GM19324 (cell line): ENCODE measurements at regions not wholly inside any gene's neighbourhood (a gene's known extent, or its start where the extent isn't known, plus 50 kb on each side); places are given as distances from the start of the nearest gene placed in this dataset.
"Not testable (repeated sequence)": the region's sequence is repeated elsewhere in the genome, so short reads cannot be mapped to it uniquely, and the experiment has no call there.

Source experiments
- ATAC-seq: cut with Tn5 transposase; IDR thresholded peaks from one replicate; pipeline ENCODE4 v1.9.1; 2021; ENCODE audit warnings: mild to moderate bottlenecking, moderate library complexity; ENCODE audit not compliant: unreplicated experiment, low FRiP score

DNA sequence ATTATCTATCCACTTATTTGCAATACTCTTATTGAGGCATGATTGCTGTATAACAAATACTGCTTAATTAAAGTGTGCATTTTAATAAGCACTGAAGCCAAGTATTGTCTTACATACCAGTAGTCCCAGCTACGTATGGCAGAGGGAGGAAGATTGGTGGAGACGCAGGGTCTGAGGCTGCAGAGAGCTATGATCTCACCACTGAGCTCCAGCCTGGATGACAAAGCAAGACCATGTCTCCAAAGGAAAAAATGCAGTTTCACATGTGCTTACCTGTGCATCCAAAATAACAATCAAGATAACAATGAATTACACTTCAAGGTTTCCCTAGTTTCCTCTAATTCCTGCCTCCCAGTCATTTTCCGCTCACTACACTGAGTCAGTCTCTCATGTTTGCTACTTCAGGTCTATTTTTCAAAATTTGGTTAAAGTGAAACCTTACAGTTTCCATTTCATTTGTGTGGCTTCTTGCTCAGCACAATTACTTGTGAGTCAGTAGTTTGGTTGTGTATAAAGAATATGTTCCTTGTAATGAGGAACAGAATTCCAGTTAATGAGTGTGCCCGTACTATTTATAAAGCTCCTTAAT, 1250.1 kb downstream of the TMEM121 start:
- ATAC-seq, result no peak

DNA sequence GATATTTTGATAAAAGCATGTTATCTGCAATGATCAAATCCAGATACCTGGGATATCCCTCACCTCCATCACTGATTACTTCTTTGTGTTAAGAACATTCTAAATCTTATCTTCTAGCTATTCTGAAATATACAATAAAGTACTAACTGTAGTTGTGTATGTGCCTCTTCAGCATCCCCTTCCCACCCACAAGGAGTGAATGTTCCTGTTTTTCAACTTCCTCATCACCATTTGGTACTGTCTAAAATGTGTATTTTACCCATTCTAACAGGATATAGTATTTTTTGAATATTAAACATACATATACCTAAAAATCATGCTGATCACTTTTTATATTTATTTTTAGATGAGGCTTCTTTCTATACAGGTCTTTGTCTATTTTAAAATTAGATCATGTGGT, 1252.6 kb downstream of the TMEM121 start:
- ATAC-seq, result no peak

GRCh38 chr14:106786697-106787096, 1260.3 kb downstream of the TMEM121 start:
- ATAC-seq, result no peak

DNA sequence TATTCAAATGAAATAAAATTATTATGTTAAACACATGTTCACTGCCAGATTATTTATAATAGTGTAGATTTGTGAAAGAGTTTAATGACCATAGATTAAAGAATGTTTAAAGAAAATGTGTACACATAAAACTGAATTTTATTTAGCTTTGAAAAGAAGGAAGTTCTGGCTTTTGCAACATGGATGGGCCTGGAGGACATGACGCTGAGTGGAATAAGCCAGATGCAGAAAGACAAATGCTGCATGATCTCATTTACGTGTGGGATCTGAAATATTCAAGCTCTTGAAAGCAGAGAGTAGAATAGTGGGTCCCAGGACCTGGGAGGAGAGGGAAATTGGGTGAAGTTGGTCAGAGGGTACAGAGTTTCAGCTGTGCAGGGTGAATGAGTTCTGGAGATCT, 1261.2 kb downstream of the TMEM121 start:
- no peak for ATAC-seq

GRCh38 chr14:106788534-106788933, 1262.2 kb downstream of the TMEM121 start:
- no peak for ATAC-seq

GRCh38 chr14:106789318-106789717, 1262.9 kb downstream of the TMEM121 start:
- no peak for ATAC-seq

DNA sequence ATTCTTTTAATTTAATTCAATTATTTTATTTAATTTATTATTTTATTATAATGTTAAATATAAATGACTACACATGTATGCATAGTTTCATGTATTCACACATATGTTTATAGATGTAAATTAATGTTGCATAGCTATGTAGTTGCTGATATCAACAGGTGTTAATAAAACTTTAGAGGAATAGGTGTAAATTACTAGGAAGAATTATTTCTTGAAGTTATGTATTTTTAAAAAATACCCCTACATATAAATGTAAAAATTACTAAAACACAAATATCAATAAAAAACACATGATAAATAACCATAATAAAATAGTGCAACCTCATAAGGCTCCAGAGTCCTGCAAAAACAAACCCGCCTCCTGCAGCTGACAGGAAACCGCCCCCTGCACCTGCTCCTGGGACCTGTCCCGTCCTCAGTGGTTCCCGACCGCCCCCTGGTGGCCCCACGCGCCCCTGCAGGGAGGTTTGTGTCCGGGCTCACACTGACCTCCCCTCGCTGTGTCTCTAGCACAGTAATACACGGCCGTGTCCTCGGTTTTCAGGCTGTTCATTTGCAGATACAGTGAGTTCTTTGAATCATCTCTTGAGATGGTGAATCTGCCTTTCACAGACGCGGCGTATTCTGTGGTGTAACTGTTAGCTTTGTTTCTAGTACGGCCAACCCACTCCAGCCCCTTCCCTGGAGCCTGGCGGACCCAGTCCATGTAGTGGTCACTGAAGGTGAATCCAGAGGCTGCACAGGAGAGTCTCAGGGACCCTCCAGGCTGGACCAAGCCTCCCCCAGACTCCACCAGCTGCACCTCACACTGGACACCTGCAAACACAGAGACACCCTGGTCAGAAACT, 1264.0 kb downstream of the TMEM121 start:
- ATAC-seq, result no peak

DNA sequence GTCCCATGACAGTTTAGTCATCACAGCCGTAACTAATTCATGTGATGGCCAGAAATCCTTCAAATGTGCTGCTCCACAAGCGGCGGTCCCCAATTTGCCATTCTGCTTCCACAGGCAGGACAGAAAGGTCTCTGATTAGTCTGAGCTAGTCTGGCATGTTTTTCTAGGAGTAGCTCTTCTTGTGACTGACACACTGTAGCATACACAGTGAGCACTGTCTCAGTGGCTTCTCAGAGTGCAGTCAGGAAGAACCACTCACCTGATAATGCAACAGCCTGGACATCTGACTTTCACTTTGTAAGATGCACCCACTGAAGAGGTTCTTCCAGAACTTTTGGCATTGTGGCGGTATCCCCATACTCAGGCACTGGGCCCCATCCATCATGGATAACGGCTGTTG, 1266.2 kb downstream of the TMEM121 start:
- no peak for ATAC-seq

DNA sequence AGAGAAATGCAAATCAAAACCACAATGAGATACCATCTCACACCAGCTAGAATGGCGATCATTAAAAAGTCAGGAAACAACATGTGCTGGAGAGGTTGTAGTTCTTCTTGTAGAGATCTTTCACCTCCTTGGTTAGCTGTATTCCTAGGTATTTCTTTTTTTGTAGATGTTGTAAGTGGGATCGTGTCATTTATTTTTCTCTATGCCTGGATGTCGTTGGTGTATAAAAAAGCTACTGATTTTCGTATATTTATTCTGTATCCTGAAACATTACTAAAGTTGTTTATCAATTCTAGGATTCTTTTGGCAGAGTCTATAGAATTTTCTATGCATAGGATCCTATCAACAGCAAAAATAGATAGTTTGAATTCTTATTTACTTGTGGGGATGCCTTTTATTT, 1271.8 kb downstream of the TMEM121 start:
- not testable (repeated sequence) for ATAC-seq

DNA sequence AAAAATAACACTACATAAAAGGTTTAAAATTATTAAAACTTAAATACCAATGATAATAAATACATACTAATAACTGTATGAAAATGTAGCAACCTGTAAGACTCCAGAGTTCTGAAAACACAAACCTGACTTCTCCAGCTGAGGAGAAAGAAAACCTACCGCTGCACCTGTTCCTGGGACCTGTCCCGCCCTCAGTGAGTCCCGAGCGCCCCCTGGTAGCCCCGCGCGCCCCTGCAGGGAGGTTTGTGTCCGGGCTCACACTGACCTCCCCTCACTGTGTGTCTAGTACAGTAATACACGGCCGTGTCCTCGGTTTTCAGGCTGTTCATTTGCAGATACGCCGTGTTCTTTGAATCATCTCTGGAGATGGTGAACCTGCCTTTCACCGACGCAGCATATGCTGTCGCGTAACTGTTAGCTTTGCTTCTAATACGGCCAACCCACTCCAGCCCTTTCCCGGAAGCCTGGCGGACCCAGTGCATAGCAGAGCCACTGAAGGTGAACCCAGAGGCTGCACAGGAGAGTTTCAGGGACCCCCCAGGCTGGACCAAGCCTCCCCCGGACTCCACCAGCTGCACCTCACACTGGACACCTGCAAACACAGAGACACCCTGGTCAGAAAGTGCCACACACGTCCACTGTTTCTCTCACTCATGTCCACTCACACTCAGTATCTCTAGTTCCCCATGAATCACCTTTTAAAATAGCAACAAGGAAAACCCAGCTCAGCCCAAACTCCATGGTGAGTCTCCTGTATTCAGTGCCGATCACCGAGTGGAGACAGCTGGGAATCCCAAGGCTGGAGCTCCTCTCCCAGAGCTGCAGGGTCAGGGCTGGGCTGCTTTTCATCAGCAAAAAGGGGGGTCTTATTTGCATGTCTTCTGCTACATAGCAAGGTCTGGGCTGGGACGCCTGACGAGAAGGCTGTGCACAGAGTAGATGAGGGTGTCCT, 1276.3 kb downstream of the TMEM121 start:
- no peak for ATAC-seq

GRCh38 chr14:106803379-106803778, 1277.0 kb downstream of the TMEM121 start:
- no peak for ATAC-seq

- ATAC-seq, result no peak
These were observed 1281.1 kb downstream of the TMEM121 start for GRCh38 chr14:106807493-106807892.

DNA sequence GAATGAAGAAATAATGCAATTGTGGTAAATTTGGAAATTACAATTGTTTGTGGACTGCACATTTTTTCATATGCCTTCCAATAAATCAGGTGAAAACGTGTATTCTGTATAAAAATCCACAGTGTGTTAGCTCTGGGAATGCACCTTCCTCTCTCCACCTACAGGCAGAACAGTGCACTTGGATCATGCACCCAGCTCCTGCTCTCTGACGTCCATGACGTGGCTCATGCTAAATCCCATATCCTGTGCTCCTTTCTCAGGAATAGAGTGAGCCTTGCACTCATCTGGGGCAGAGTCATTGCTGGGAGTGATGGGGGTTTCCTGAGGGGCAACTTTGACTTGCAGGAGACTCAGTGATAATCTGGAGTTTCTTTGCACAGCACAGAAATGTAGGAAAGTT, 1282.1 kb downstream of the TMEM121 start:
- no peak for ATAC-seq

- ATAC-seq, result no peak
These were observed 1282.5 kb downstream of the TMEM121 start for GRCh38 chr14:106808907-106809306.

DNA sequence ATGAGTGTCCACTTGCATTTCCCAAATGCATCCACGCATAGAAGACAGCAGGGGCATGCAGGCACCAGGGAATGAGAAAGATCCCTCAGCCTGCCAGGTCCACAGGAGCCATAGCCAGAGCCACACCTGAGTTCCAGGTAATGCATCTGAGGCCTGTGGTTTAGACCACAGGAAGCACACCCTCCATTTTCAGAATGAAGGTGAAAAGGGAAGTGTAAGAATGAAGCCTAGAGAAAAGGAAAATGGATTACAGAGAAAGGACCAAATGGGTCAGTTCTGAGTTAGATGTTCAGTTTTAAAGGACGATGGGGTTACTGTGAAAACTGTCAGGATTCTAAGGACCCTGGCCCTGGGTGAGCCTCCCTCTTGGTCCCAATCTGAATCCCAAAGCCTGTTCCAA, 1283.2 kb downstream of the TMEM121 start:
- no peak for ATAC-seq

DNA sequence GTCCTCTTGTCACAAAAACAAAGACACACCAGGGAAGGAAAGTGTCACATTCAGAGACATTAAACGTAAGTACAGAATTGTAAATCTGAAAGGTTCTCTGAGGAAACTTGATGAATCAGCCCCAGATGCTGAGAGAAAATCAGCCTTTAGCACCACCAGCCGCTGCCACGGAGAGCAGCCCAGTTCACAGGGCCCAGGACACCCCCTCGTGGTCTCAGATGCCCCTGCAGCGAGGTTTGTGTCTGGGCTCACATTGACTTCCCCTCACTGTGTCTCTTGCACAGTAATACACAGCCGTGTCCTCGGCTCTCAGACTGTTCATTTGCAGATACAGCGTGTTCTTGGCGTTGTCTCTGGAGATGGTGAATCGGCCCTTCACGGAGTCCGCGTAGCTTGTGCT, 1283.8 kb downstream of the TMEM121 start:
- ATAC-seq, result not testable (repeated sequence)

DNA sequence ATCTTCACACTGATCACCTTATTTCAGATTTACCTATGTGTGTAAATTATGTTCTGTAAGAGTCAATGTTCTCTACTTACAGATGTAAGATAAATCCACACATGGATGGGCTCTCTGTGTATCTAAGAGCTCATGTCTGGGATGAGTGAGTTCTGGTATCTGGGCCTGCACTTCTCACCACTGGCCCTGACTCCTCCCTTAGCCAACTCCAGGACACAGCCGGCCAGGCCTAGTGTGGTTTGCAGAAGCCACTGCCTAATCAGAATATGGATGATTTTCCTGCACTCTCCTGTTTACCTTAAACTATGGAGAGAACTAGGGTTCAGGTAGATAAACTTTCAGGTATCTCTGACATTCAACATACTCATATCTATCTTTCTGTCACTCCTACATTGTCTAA, 1284.8 kb downstream of the TMEM121 start:
- no peak for ATAC-seq

GRCh38 chr14:106812788-106813476, 1286.5 kb downstream of the TMEM121 start:
- no peak for ATAC-seq

DNA sequence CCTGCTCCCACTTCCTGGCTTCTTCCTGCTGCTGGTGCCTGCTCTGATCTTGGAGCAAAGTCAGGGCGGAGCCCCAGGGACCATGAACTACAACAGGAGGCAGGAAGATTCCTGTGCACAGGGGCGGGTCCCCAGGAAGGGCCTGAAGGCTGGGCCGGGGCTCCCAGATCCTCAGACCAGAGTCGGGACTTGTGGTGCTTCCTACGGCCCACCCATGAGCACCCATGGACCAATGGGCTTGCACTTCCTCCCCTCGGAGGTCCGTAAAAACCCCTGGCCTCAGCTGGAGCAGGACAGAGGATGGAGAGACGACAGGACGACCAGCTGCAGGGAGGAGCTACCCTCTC, 1287.1 kb downstream of the TMEM121 start:
- ATAC-seq, result no peak

DNA sequence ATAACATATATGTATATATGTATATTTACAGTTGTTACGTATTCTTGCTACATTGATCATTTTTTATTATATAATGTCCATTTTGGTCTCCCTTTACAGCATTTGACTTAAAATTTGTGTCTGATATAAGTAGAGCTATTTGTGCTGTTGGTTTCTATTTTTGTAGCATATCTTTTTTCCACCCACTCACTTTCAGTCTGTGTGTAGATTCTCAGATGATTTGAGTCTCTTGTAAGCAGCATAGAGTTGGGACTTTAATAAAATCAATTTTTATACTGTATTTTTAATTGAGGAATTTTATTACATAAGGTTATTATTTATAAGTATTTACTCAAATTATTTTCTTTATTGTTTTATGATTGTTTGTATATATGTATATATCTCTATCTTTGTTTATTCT, 1293.7 kb downstream of the TMEM121 start:
- ATAC-seq, result no peak

- ATAC-seq, result no peak
These were observed 1294.7 kb downstream of the TMEM121 start for GRCh38 chr14:106821119-106821518.
